VCaP (cell line): ENCODE measurements at regions not wholly inside any gene's neighbourhood (a gene's known extent, or its start where the extent isn't known, plus 50 kb on each side); places are given as distances from the start of the nearest gene placed in this dataset.

Experiments
- H3K27ac ChIP-seq: fragments of 450-650 bp; 2 replicates; pipeline ENCODE4 v1.5.1; 2017
- CTCF ChIP-seq: fragments of 450-650 bp; conservative IDR thresholded peaks from 2 replicates; pipeline ENCODE4 v1.5.1; 2017; ENCODE audit warnings: mild to moderate bottlenecking, moderate library complexity

GRCh38 chr3:64805978-64806377 lies 118.2 kb upstream of the ADAMTS9 start:
- TF ChIP-seq CTCF, result no peak
- no peak overlapping the region for H3K27ac ChIP-seq

GRCh38 chr3:64805248-64805647 lies 117.4 kb upstream of the ADAMTS9 start:
- H3K27ac ChIP-seq, result no peak overlapping the region
- no peak for TF ChIP-seq CTCF

GRCh38 chr3:64803469-64803868 lies 115.7 kb upstream of the ADAMTS9 start:
- no peak overlapping the region for H3K27ac ChIP-seq
- no peak for TF ChIP-seq CTCF

- no peak overlapping the region for H3K27ac ChIP-seq
- no peak for TF ChIP-seq CTCF
Measured at GRCh38 chr3:64802460-64802859, 114.7 kb upstream of the ADAMTS9 start.

- TF ChIP-seq CTCF, result no peak
- H3K27ac ChIP-seq, result no peak overlapping the region
Measured at GRCh38 chr3:64801856-64802255, 114.1 kb upstream of the ADAMTS9 start.

- H3K27ac ChIP-seq, result no peak overlapping the region
- no peak for TF ChIP-seq CTCF
Measured at GRCh38 chr3:64799606-64800005, 111.8 kb upstream of the ADAMTS9 start.

- TF ChIP-seq CTCF, result no peak
- H3K27ac ChIP-seq, result no peak overlapping the region
Measured at GRCh38 chr3:64798316-64798715, 110.5 kb upstream of the ADAMTS9 start.
